ENCODE measurements at regions not wholly inside any gene's neighbourhood (a gene's known extent, or its start where the extent isn't known, plus 50 kb on each side); places are given as distances from the start of the nearest gene placed in this dataset.

DNA sequence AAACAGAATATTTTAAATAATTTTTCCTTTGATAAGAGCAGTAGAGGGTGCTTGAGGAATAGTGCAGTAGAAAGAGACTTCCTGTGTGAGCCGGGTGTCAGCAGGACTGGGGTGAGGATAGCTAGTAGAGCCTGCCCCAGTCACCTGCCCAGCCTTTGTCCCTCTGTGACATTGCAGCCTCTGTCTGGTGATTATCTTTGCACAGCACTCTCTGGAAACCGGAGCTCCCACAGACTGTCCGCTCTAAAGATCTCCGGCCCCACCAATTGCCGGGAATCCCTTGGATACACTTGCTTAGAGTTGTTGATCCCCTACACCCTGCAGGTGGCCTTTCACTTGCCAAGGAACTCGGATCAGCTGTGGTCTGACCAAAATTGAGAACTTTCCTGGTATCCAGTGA lies 1081.3 kb upstream of the TMEFF2 start:
- TF ChIP-seq EZH2phosphoT487 (IDR thresholded peaks at IDR 0.05; ENCODE audit: borderline replicate concordance, low read depth, low read length): no peak
- TF ChIP-seq, protein P1, sequence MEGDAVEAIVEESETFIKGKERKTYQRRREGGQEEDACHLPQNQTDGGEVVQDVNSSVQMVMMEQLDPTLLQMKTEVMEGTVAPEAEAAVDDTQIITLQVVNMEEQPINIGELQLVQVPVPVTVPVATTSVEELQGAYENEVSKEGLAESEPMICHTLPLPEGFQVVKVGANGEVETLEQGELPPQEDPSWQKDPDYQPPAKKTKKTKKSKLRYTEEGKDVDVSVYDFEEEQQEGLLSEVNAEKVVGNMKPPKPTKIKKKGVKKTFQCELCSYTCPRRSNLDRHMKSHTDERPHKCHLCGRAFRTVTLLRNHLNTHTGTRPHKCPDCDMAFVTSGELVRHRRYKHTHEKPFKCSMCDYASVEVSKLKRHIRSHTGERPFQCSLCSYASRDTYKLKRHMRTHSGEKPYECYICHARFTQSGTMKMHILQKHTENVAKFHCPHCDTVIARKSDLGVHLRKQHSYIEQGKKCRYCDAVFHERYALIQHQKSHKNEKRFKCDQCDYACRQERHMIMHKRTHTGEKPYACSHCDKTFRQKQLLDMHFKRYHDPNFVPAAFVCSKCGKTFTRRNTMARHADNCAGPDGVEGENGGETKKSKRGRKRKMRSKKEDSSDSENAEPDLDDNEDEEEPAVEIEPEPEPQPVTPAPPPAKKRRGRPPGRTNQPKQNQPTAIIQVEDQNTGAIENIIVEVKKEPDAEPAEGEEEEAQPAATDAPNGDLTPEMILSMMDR (conservative IDR thresholded peaks at IDR 0.05; ENCODE audit: low read length): no peak
- no peak overlapping the region for H3K4me2 ChIP-seq (ENCODE audit: low read length)
- no peaks in the 10 kb centered on the region for H4K20me1 ChIP-seq (ENCODE audit: insufficient read depth, low read length)
- BruUV-seq (replicated peaks): no TSS peak
- CTCF ChIA-PET (ENCODE audit: unreplicated experiment): no interaction called here
- no peak overlapping the region for H3K4me3 ChIP-seq (ENCODE audit: low read depth, low read length, poor library complexity, severe bottlenecking)
- H3K36me3 ChIP-seq (ENCODE audit: insufficient read depth, low read length): no peaks in the 10 kb centered on the region
- H3K9me2 ChIP-seq (ENCODE audit: insufficient read depth, low read length): no peaks in the 10 kb centered on the region
- H3K79me2 ChIP-seq (ENCODE audit: insufficient read depth, low read depth, low read length): no peaks in the 10 kb centered on the region
- no peaks in the 10 kb centered on the region for H3K4me1 ChIP-seq (ENCODE audit: insufficient read depth, low read length, poor library complexity, severe bottlenecking)
- POLR2A ChIA-PET: no interaction called here
- H2AFZ ChIP-seq (ENCODE audit: low read length): no peak overlapping the region
- no peaks in the 10 kb centered on the region for H3K9me3 ChIP-seq (ENCODE audit: low read length)
- DNase-seq (ENCODE audit: low spot score): no peak
- H3K27ac ChIP-seq (ENCODE audit: low read depth, low read length, poor library complexity, severe bottlenecking): no peak overlapping the region
- intact Hi-C loops (cut with micrococcal nuclease; ENCODE audit: unreplicated experiment): no loop called here

DNA sequence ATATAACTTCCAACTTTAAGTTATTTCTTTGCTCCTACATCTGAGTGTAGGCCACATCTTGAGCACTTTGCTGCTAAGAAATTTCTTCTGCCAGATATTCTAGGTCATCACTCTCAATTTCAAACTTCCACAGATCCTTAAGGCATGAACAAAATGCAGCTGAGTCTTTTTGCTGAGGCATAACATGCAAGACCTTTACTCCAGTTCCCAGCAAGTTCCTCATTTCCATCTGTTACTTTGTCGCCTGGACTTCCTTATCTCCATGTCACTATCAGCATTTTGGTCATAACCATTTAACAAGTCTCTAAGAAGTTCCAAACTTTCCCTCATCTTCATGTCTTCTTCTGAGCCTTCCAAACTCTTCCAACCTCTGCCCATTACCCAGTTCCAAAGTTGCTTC lies 1077.3 kb upstream of the TMEFF2 start:
- H3K4me3 ChIP-seq (ENCODE audit: low read depth, low read length, poor library complexity, severe bottlenecking): no peak overlapping the region
- no peaks in the 10 kb centered on the region for H3K9me2 ChIP-seq (ENCODE audit: insufficient read depth, low read length)
- ChIA-PET CTCF (ENCODE audit: unreplicated experiment) (no interaction called here), POLR2A (no interaction called here)
- no peak overlapping the region for H2AFZ ChIP-seq (ENCODE audit: low read length)
- no peak overlapping the region for H3K27ac ChIP-seq (ENCODE audit: low read depth, low read length, poor library complexity, severe bottlenecking)
- no peak overlapping the region for H3K4me2 ChIP-seq (ENCODE audit: low read length)
- no peak for DNase-seq (ENCODE audit: low spot score)
- H3K9me3 ChIP-seq (ENCODE audit: low read length): no peaks in the 10 kb centered on the region
- H3K79me2 ChIP-seq (ENCODE audit: insufficient read depth, low read depth, low read length): no peaks in the 10 kb centered on the region
- no peaks in the 10 kb centered on the region for H3K36me3 ChIP-seq (ENCODE audit: insufficient read depth, low read length)
- intact Hi-C loops (cut with micrococcal nuclease; ENCODE audit: unreplicated experiment): no loop called here
- TF ChIP-seq EZH2phosphoT487 (IDR thresholded peaks at IDR 0.05; ENCODE audit: borderline replicate concordance, low read depth, low read length): no peak
- TF ChIP-seq, protein P1 (conservative IDR thresholded peaks at IDR 0.05; ENCODE audit: low read length): no peak
- no TSS peak for BruUV-seq (replicated peaks)
- no peaks in the 10 kb centered on the region for H4K20me1 ChIP-seq (ENCODE audit: insufficient read depth, low read length)
- no peaks in the 10 kb centered on the region for H3K4me1 ChIP-seq (ENCODE audit: insufficient read depth, low read length, poor library complexity, severe bottlenecking)

- Histone ChIP-seq H3K4me1 (ENCODE audit: insufficient read depth, low read length, poor library complexity, severe bottlenecking) (no peaks in the 10 kb centered on the region), H3K36me3 (ENCODE audit: insufficient read depth, low read length) (no peaks in the 10 kb centered on the region), H3K27ac (ENCODE audit: low read depth, low read length, poor library complexity, severe bottlenecking) (no peak overlapping the region), H2AFZ (ENCODE audit: low read length) (no peak overlapping the region), H3K9me2 (ENCODE audit: insufficient read depth, low read length) (no peaks in the 10 kb centered on the region), H3K4me2 (ENCODE audit: low read length) (no peak overlapping the region), H3K9me3 (ENCODE audit: low read length) (no peaks in the 10 kb centered on the region), H3K4me3 (ENCODE audit: low read depth, low read length, poor library complexity, severe bottlenecking) (no peak overlapping the region), H3K79me2 (ENCODE audit: insufficient read depth, low read depth, low read length) (no peaks in the 10 kb centered on the region), H4K20me1 (ENCODE audit: insufficient read depth, low read length) (no peaks in the 10 kb centered on the region)
- no peak for DNase-seq (ENCODE audit: low spot score)
- POLR2A ChIA-PET: no interaction called here
- intact Hi-C loops (cut with micrococcal nuclease; ENCODE audit: unreplicated experiment): no loop called here
- TF ChIP-seq EZH2phosphoT487 (IDR thresholded peaks at IDR 0.05; ENCODE audit: borderline replicate concordance, low read depth, low read length): no peak
- TF ChIP-seq, protein P1 (conservative IDR thresholded peaks at IDR 0.05; ENCODE audit: low read length): no peak
- CTCF ChIA-PET (ENCODE audit: unreplicated experiment): no interaction called here
- BruUV-seq (replicated peaks): no TSS peak
Measured at GRCh38 chr2:193270816-193271215, 1076.1 kb upstream of the TMEFF2 start.
